ENCODE measurements at regions not wholly inside any gene's neighbourhood (a gene's known extent, or its start where the extent isn't known, plus 50 kb on each side); places are given as distances from the start of the nearest gene placed in this dataset.

- TF ChIP-seq CTCF (IDR thresholded peaks at IDR 0.05; ENCODE audit: low read depth, low read length, missing input control) (no peak), JUND (IDR thresholded peaks at IDR 0.05) (no peak), SP1 (IDR thresholded peaks at IDR 0.05) (no peak), FOXA2 (IDR thresholded peaks at IDR 0.05) (no peak), RAD21 (IDR thresholded peaks at IDR 0.05) (no peak), TAF1 (conservative IDR thresholded peaks at IDR 0.05) (no peak), RXRA (IDR thresholded peaks at IDR 0.05) (no peak), ATF3 (IDR thresholded peaks at IDR 0.05) (no peak)
Measured at GRCh38 chr18:39208729-39209128, 1643.1 kb upstream of the CELF4 start.

All from liver (tissue), 3 donors.